SK-N-SH (cell line): ENCODE measurements at regions not wholly inside any gene's neighbourhood (a gene's known extent, or its start where the extent isn't known, plus 50 kb on each side); places are given as distances from the start of the nearest gene placed in this dataset.

Experiments used
- CTCF ChIA-PET: fragments of 300-600, 350-600 bp; formaldehyde crosslinking; extraction: SDS; loops from one replicate; lab custom pipeline; 2021; lab: Yijun Ruan, JAX
- POLR2A ChIA-PET: fragments of 350-600 bp; sonication (Branson Sonifier 250); formaldehyde crosslinking; extraction: SDS; loops from one replicate; lab custom pipeline; 2020; ENCODE audit warnings: antibody characterized with exemption, inconsistent platforms; lab: Yijun Ruan, JAX
- DNase-seq: peaks from one replicate; pipeline ENCODE4 v3.0.0; 2012
- H2AFZ ChIP-seq: fragments of 200-600 bp; sonication (generic); 2 replicates; pipeline ENCODE4 v1.8.1; 2016; ENCODE audit warnings: antibody characterized with exemption, mild to moderate bottlenecking, low read depth
- H3F3A ChIP-seq: fragments of 200-600 bp; sonication (generic); replicated peaks from 2 replicates; pipeline ENCODE3; 2016; ENCODE audit warnings: antibody characterized with exemption, mild to moderate bottlenecking; ENCODE audit not compliant: insufficient read depth
- H3K27ac ChIP-seq, 2 experiments: fragments of 200-500 bp in 1 of 2; fragments of 200-600 bp in 1 of 2; sonication (Bioruptor generic) in 1 of 2; sonication (generic), shearing (Covaris generic) in 1 of 2; 2 replicates each; pipeline versions ENCODE4 v1.5.1 to v1.6.1; 2014 to 2016; ENCODE audit warnings: low read depth in 2 of 2, inconsistent platforms in 1 of 2, low read length in 1 of 2, mild to moderate bottlenecking in 1 of 2, mixed read lengths in 1 of 2
- H3K27me3 ChIP-seq: fragments of 200-600 bp; sonication (generic), shearing (Covaris generic); 2 replicates; pipeline ENCODE4 v1.6.1; 2016; ENCODE audit warnings: mixed run types; ENCODE audit not compliant: insufficient read depth
- H3K36me3 ChIP-seq, 2 experiments: fragments of 200-500 bp in 1 of 2; fragments of 200-600 bp in 1 of 2; sonication (Bioruptor generic) in 1 of 2; sonication (generic) in 1 of 2; replicated peaks in 1 of 2; 2 replicates each; pipeline versions ENCODE3 to v1.5.1; 2014 to 2016; ENCODE audit warnings: low read length in 1 of 2, mild to moderate bottlenecking in 1 of 2; ENCODE audit not compliant: insufficient read depth in 2 of 2, control insufficient read depth in 1 of 2
- H3K4me1 ChIP-seq, 2 experiments: fragments of 200-500 bp in 1 of 2; fragments of 200-600 bp in 1 of 2; sonication (Bioruptor generic) in 1 of 2; sonication (generic), shearing (Covaris generic) in 1 of 2; 2 replicates each; pipeline versions ENCODE4 v1.5.1 to v1.6.1; 2014 to 2016; ENCODE audit warnings: low read depth in 1 of 2, low read length in 1 of 2, mixed run types in 1 of 2; ENCODE audit not compliant: insufficient read depth in 2 of 2, control insufficient read depth in 1 of 2
- H3K4me2 ChIP-seq: fragments of 200-600 bp; sonication (generic), shearing (Covaris generic); 2 replicates; pipeline ENCODE4 v1.6.1; 2017; ENCODE audit warnings: mixed run types
- H3K4me3 ChIP-seq, 2 experiments: fragments of 200-500 bp in 1 of 2; fragments of 200-600 bp in 1 of 2; sonication (Bioruptor generic) in 1 of 2; sonication (generic), shearing (Covaris generic) in 1 of 2; 2 replicates each; pipeline versions ENCODE4 v1.5.1 to v1.8.1; 2014 to 2016; ENCODE audit warnings: low read depth in 2 of 2, inconsistent platforms in 1 of 2, low read length in 1 of 2, mild to moderate bottlenecking in 1 of 2, mixed read lengths in 1 of 2, moderate library complexity in 1 of 2
- H3K79me2 ChIP-seq: fragments of 200-600 bp; sonication (generic); 2 replicates; pipeline ENCODE4 v1.8.1; 2017; ENCODE audit warnings: mild to moderate bottlenecking; ENCODE audit not compliant: insufficient read depth
- H3K9ac ChIP-seq: fragments of 200-600 bp; sonication (generic); 2 replicates; pipeline ENCODE4 v1.6.1; 2017; ENCODE audit warnings: mixed run types
- H3K9me2 ChIP-seq: fragments of 200-600 bp; sonication (generic); 2 replicates; pipeline ENCODE4 v1.6.1; 2017; ENCODE audit warnings: mixed run types
- H3K9me3 ChIP-seq: fragments of 200-600 bp; sonication (generic); 2 replicates; pipeline ENCODE4 v1.6.1; 2017; ENCODE audit warnings: mixed run types, mild to moderate bottlenecking, moderate library complexity
- H4K20me1 ChIP-seq: fragments of 200-600 bp; sonication (generic); 2 replicates; pipeline ENCODE4 v1.6.1; 2017; ENCODE audit warnings: mild to moderate bottlenecking, mixed run types; ENCODE audit not compliant: insufficient read depth
- EZH2phosphoT487 ChIP-seq: fragments of 200-600 bp; sonication (generic); IDR thresholded peaks from 2 replicates; pipeline ENCODE4 v1.6.1; 2017; ENCODE audit warnings: low read depth, mixed run types, mild to moderate bottlenecking, antibody characterized with exemption, moderate library complexity, borderline replicate concordance
- FOSL2 ChIP-seq: IDR thresholded peaks from 2 replicates; pipeline ENCODE4 v1.4.0; 2012; ENCODE audit warnings: low read depth, mild to moderate bottlenecking, moderate library complexity, borderline replicate concordance
- FOXJ3 ChIP-seq: sonication (generic); formaldehyde crosslinking; IDR thresholded peaks from 2 replicates; pipeline ENCODE4 v1.5.1; 2020; ENCODE audit warnings: mild to moderate bottlenecking, missing genetic modification reagents
- FOXM1 ChIP-seq: IDR thresholded peaks from 2 replicates; pipeline ENCODE4 v1.4.0; 2012; ENCODE audit warnings: low read depth, mild to moderate bottlenecking
- GABPA ChIP-seq: IDR thresholded peaks from 2 replicates; pipeline ENCODE4 v1.4.0; 2012; ENCODE audit warnings: low read depth, mild to moderate bottlenecking
- JUND ChIP-seq: IDR thresholded peaks from 2 replicates; pipeline ENCODE4 v1.4.0; 2012
- MAX ChIP-seq: IDR thresholded peaks from 2 replicates; pipeline ENCODE4 v1.4.0; 2012; ENCODE audit warnings: low read depth
- MEF2A ChIP-seq: IDR thresholded peaks from 2 replicates; pipeline ENCODE4 v1.4.0; 2012; ENCODE audit warnings: low read depth, borderline replicate concordance
- NFIC ChIP-seq: IDR thresholded peaks from 2 replicates; pipeline ENCODE4 v1.4.0; 2012; ENCODE audit warnings: borderline replicate concordance
- REST ChIP-seq: IDR thresholded peaks from 2 replicates; pipeline ENCODE4 v1.6.1; 2012; ENCODE audit warnings: mild to moderate bottlenecking, low read depth, low read length, moderate library complexity
- RFX5 ChIP-seq: IDR thresholded peaks from 2 replicates; pipeline ENCODE4 v1.6.1; 2012; ENCODE audit warnings: mild to moderate bottlenecking, improper control_type of control experiment, low read length
- RXRA ChIP-seq: IDR thresholded peaks from 2 replicates; pipeline ENCODE4 v1.4.0; 2012; ENCODE audit warnings: low read depth, mild to moderate bottlenecking, borderline replicate concordance
- SIN3A ChIP-seq: IDR thresholded peaks from 2 replicates; pipeline ENCODE4 v1.6.1; 2012; ENCODE audit warnings: low read depth, mild to moderate bottlenecking, low read length, moderate library complexity, borderline replicate concordance
- TAF1 ChIP-seq: IDR thresholded peaks from 2 replicates; pipeline ENCODE4 v1.6.1; 2012; ENCODE audit warnings: low read depth, mild to moderate bottlenecking, low read length, moderate library complexity, borderline replicate concordance
- TCF12 ChIP-seq: IDR thresholded peaks from 2 replicates; pipeline ENCODE4 v1.4.0; 2012
- WGBS: methylation state at CpG from one replicate; pipeline ENCODE4 v1.1.6; 2017; ENCODE audit warnings: low lambda C conversion rate; 5-methylcytosine and 5-hydroxymethylcytosine counted together
- TF ChIP-seq, protein P1 (sequence below): IDR thresholded peaks from 2 replicates; pipeline ENCODE4; 2012
- TF ChIP-seq, protein P2 (sequence below): fragments of 200-600 bp; sonication (generic); IDR thresholded peaks from 2 replicates; pipeline ENCODE4 v1.6.1; 2017; ENCODE audit warnings: antibody characterized with exemption, mild to moderate bottlenecking, moderate library complexity
- TF ChIP-seq, protein P3 (sequence below): fragments of 150-350 bp; IDR thresholded peaks from 2 replicates; pipeline ENCODE4 v1.6.1; 2017; ENCODE audit warnings: antibody characterized with exemption, low read length, low read depth, borderline replicate concordance

- Histone ChIP-seq H3K9ac (no peak overlapping the region), H3K9me2 (no peaks in the 10 kb centered on the region; the same call in 1 of the 2 replicates), H3K4me3 (no peak overlapping the region), H3K9me3 (no peaks in the 10 kb centered on the region), H2AFZ (no peak overlapping the region), H3K27me3 (no peaks in the 10 kb centered on the region), H3K79me2 (no peaks in the 10 kb centered on the region), H3K27ac (no peak overlapping the region), H3F3A (no peaks in the 10 kb centered on the region), H3K4me1 (peaks cover 0 to 2% of the 10 kb centered on the region in 2 experiments; a peak in 1 of 4 replicates), H4K20me1 (no peaks in the 10 kb centered on the region), H3K36me3 (no peaks in the 10 kb centered on the region), H3K4me2 (no peak overlapping the region)
- DNase-seq, result no peak
- TF ChIP-seq, protein P1, sequence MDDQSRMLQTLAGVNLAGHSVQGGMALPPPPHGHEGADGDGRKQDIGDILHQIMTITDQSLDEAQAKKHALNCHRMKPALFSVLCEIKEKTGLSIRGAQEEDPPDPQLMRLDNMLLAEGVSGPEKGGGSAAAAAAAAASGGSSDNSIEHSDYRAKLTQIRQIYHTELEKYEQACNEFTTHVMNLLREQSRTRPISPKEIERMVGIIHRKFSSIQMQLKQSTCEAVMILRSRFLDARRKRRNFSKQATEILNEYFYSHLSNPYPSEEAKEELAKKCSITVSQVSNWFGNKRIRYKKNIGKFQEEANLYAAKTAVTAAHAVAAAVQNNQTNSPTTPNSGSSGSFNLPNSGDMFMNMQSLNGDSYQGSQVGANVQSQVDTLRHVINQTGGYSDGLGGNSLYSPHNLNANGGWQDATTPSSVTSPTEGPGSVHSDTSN, result no peak
- TF ChIP-seq RFX5, result no peak
- TF ChIP-seq SIN3A, result no peak
- no peak for TF ChIP-seq MEF2A
- TF ChIP-seq JUND, result no peak
- TF ChIP-seq GABPA, result no peak
- TF ChIP-seq FOXJ3 (CRISPR knock-in tag), result no peak
- TF ChIP-seq, protein P2, sequence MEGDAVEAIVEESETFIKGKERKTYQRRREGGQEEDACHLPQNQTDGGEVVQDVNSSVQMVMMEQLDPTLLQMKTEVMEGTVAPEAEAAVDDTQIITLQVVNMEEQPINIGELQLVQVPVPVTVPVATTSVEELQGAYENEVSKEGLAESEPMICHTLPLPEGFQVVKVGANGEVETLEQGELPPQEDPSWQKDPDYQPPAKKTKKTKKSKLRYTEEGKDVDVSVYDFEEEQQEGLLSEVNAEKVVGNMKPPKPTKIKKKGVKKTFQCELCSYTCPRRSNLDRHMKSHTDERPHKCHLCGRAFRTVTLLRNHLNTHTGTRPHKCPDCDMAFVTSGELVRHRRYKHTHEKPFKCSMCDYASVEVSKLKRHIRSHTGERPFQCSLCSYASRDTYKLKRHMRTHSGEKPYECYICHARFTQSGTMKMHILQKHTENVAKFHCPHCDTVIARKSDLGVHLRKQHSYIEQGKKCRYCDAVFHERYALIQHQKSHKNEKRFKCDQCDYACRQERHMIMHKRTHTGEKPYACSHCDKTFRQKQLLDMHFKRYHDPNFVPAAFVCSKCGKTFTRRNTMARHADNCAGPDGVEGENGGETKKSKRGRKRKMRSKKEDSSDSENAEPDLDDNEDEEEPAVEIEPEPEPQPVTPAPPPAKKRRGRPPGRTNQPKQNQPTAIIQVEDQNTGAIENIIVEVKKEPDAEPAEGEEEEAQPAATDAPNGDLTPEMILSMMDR, result no peak
- no peak for TF ChIP-seq FOXM1
- CTCF ChIA-PET, result no interaction called here
- POLR2A ChIA-PET, result no interaction called here
- 80% methylated on average over 5 of the region's 5 CpGs for WGBS
These were observed 1446.8 kb downstream of the MRPL39 start for GRCh38 chr21:24160528-24160927.

GRCh38 chr21:24153137-24153536 is 1454.1 kb downstream of the MRPL39 start:
- no peak overlapping the region; a peak in 1 of 4 replicates for H3K27ac ChIP-seq
- H3K9me2 ChIP-seq, result no peaks in the 10 kb centered on the region; the same call in 1 of the 2 replicates
- no peak overlapping the region for H2AFZ ChIP-seq
- no peak overlapping the region for H3K4me2 ChIP-seq
- H4K20me1 ChIP-seq, result no peaks in the 10 kb centered on the region
- no peaks in the 10 kb centered on the region for H3K36me3 ChIP-seq
- no peak overlapping the region for H3K4me3 ChIP-seq
- H3K9ac ChIP-seq, result no peak overlapping the region
- WGBS, result 66% methylated on average over 2 of the region's 2 CpGs
- no peaks in the 10 kb centered on the region for H3K27me3 ChIP-seq
- no peaks in the 10 kb centered on the region for H3K79me2 ChIP-seq
- H3K4me1 ChIP-seq, result no peaks in the 10 kb centered on the region; a peak in 1 of 4 replicates
- ChIA-PET POLR2A (no interaction called here), CTCF (no interaction called here)
- no peaks in the 10 kb centered on the region for H3F3A ChIP-seq
- DNase-seq, result no peak
- H3K9me3 ChIP-seq, result no peaks in the 10 kb centered on the region; the same call in 1 of the 2 replicates
- TF ChIP-seq, protein P3, sequence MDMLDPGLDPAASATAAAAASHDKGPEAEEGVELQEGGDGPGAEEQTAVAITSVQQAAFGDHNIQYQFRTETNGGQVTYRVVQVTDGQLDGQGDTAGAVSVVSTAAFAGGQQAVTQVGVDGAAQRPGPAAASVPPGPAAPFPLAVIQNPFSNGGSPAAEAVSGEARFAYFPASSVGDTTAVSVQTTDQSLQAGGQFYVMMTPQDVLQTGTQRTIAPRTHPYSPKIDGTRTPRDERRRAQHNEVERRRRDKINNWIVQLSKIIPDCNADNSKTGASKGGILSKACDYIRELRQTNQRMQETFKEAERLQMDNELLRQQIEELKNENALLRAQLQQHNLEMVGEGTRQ, result no peak
- TF ChIP-seq MAX, result no peak
- TF ChIP-seq EZH2phosphoT487, result no peak
- no peak for TF ChIP-seq TCF12
- no peak for TF ChIP-seq RXRA
- no peak for TF ChIP-seq MEF2A
- TF ChIP-seq TAF1, result no peak
- TF ChIP-seq, protein P2, result no peak
- TF ChIP-seq REST, result no peak
- no peak for TF ChIP-seq NFIC
- TF ChIP-seq FOSL2, result no peak
